Left lung (tissue), 4 donors: ENCODE measurements at regions not wholly inside any gene's neighbourhood (a gene's known extent, or its start where the extent isn't known, plus 50 kb on each side); places are given as distances from the start of the nearest gene placed in this dataset.

Experiments used
- ATAC-seq: fragments of 200-7000 bp; cut with Tn5 transposase; one replicate; pipeline ENCODE4 v1.9.1; 2020; ENCODE audit warnings: moderate library complexity
- DNase-seq, 4 donors: peaks; one replicate each; pipeline ENCODE4 v3.0.0-alpha.2; 2013 to 2020
- H3K27ac ChIP-seq, 2 donors: fragments of 200-600 bp; sonication (generic) in 1 of 2; one replicate each; pipeline versions ENCODE4 v1.5.0 to v1.8.0; 2020 to 2021
- H3K27me3 ChIP-seq, 2 donors: fragments of 200-600 bp; sonication (generic) in 1 of 2; one replicate each; pipeline versions ENCODE4 v1.5.0 to v1.8.0; 2020 to 2021
- H3K36me3 ChIP-seq, 2 donors: fragments of 200-600 bp; sonication (generic) in 1 of 2; one replicate each; pipeline versions ENCODE4 v1.5.0 to v1.8.0; 2020 to 2021
- H3K4me1 ChIP-seq, 2 donors: fragments of 200-600 bp; one replicate each; pipeline ENCODE4 v1.8.0; 2021
- H3K4me3 ChIP-seq, 2 donors: fragments of 200-600 bp; sonication (generic) in 1 of 2; one replicate each; pipeline versions ENCODE4 v1.5.0 to v1.8.0; 2020 to 2021; ENCODE audit warnings: mild to moderate bottlenecking in 1 of 2
- H3K9me3 ChIP-seq, 2 donors: fragments of 200-600 bp; sonication (generic) in 1 of 2; one replicate each; pipeline versions ENCODE4 v1.5.0 to v1.8.0; 2020 to 2021
- CTCF ChIP-seq, 2 donors: fragments of 200-600 bp; sonication (generic) in 1 of 2; IDR thresholded peaks; one replicate each; pipeline versions ENCODE4 v1.5.0 to v1.8.0; 2021; ENCODE audit warnings: antibody characterized with exemption in 2 of 2
- intact Hi-C, 2 donors: fragments of 100-400 bp; cut with DNase I; formaldehyde crosslinking; loops; one replicate each; pipeline versions ENCODE4 v1.11.2 to v1.14.2; 2022
- donor health status: DM: no; HTN: yes; CAD: no.
- donor health status: DM: no; HTN: no; CAD: no.

- TF ChIP-seq CTCF (IDR thresholded peaks at IDR 0.05), result no peak
- peak; percentile 84 for ATAC-seq
- Histone ChIP-seq H3K27ac (no peak overlapping the region), H3K36me3 (no peaks in the 10 kb centered on the region), H3K9me3 (no peaks in the 10 kb centered on the region), H3K4me1 (no peaks in the 10 kb centered on the region), H3K4me3 (no peak overlapping the region), H3K27me3 (no peaks in the 10 kb centered on the region)
- DNase-seq, result no peak
- intact Hi-C loops, result no loop called here
Observed at GRCh38 chrX:20965270-20966044, 408.8 kb upstream of the CNKSR2 start.

- no peak for TF ChIP-seq CTCF (IDR thresholded peaks at IDR 0.05)
- DNase-seq (no peak), ATAC-seq (no peak)
- H3K4me3 ChIP-seq, result no peak overlapping the region
- no peaks in the 10 kb centered on the region for H3K27me3 ChIP-seq
- no peak overlapping the region for H3K27ac ChIP-seq
- H3K9me3 ChIP-seq, result no peaks in the 10 kb centered on the region
- intact Hi-C loops, result no loop called here
- no peaks in the 10 kb centered on the region for H3K4me1 ChIP-seq
- no peaks in the 10 kb centered on the region for H3K36me3 ChIP-seq
Observed at GRCh38 chrX:20954014-20954413, 420.2 kb upstream of the CNKSR2 start.

GRCh38 chrX:20952180-20952579 lies 422.0 kb upstream of the CNKSR2 start:
- Histone ChIP-seq H3K36me3 (no peaks in the 10 kb centered on the region), H3K9me3 (no peaks in the 10 kb centered on the region), H3K4me3 (no peak overlapping the region), H3K27ac (no peak overlapping the region), H3K4me1 (no peaks in the 10 kb centered on the region), H3K27me3 (no peaks in the 10 kb centered on the region)
- TF ChIP-seq CTCF (IDR thresholded peaks at IDR 0.05), result no peak
- DNase-seq (no peak), ATAC-seq (no peak)
- intact Hi-C loops, result no loop called here

DNA sequence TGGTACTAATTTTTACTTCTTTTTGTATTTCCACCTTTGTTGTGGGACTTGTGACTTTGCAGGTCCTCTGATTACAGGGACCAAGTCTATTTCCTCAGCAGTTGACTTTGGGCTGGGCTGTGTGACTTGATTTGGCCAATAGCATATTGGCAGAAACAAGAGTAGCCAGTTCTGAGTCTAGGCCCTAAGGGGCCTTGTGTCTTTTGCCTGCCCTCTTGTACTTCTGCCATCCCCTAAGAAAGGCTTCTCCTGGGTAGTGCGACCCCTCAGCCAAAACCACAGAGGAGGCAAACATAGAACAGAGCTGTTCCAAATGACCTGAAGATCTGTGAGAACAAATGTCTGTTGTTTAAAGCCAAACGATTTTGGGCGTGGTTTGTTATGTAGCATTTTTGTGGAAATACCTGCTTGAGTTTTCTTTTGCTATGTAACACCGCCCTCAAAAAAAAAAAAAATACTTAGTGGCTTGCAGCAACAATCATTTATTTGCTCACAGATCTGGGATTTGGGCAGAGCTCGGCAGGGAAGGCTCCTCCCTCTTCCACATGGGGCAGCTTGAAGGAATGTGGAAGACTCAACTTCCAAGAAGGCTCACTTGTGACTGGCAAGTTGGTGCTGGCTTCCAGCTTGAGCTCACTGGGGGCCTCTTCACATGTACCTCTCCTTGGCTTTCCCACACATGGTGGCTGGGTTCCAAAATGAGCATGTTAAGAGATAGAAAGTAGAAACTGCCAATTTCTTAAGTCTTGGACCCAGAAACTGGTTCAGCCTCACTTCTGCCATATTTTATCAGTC lies 423.0 kb upstream of the CNKSR2 start:
- H3K27ac ChIP-seq, result no peak overlapping the region
- DNase-seq (no peak), ATAC-seq (peak; percentile 26)
- intact Hi-C loops, result no loop called here
- TF ChIP-seq CTCF (IDR thresholded peaks at IDR 0.05), result no peak
- H3K36me3 ChIP-seq, result no peaks in the 10 kb centered on the region
- no peaks in the 10 kb centered on the region for H3K9me3 ChIP-seq
- no peaks in the 10 kb centered on the region for H3K4me1 ChIP-seq
- H3K27me3 ChIP-seq, result no peaks in the 10 kb centered on the region
- no peak overlapping the region for H3K4me3 ChIP-seq

DNA sequence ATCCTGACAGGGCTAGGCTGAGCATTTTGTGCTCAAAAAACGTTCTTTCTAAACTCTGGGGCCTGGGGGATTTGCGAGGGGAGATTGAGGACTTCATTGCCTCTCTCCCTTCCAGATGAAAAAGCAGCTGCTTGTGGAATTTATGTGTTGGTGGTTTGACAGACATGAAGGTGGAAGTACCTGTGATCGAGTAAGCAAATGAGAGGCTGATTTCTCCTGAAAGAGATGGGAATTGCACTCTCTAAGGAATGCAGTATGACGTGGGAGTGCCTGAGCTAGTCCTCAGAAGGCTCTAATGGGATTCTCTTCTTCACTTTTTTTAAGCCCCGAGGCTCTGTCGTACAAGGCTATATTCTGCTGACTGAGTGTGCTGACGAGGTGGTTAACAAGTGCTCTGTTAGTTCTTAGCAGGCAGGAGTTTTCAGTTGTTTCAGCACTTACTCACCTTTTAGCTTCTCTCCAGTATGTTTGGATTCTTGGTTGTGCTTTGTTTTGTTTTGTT lies 426.8 kb upstream of the CNKSR2 start:
- ATAC-seq, result no peak
- no peaks in the 10 kb centered on the region for H3K36me3 ChIP-seq
- TF ChIP-seq CTCF (IDR thresholded peaks at IDR 0.05), result no peak

More for the DNA sequence above, 426.8 kb upstream of the CNKSR2 start:
- no peak overlapping the region for H3K4me3 ChIP-seq
- H3K27ac ChIP-seq, result no peak overlapping the region
- intact Hi-C loops, result no loop called here
- no peaks in the 10 kb centered on the region for H3K4me1 ChIP-seq
- no peak for DNase-seq
- no peaks in the 10 kb centered on the region for H3K27me3 ChIP-seq
- no peaks in the 10 kb centered on the region for H3K9me3 ChIP-seq
